Skeletal muscle tissue (tissue), 3 donors: ENCODE measurements at regions not wholly inside any gene's neighbourhood (a gene's known extent, or its start where the extent isn't known, plus 50 kb on each side); places are given as distances from the start of the nearest gene placed in this dataset.
"Not testable (repeated sequence)": the region's sequence is repeated elsewhere in the genome, so short reads cannot be mapped to it uniquely, and the experiment has no call there.

ENCODE experiments used
- H3K27ac ChIP-seq: one replicate; pipeline ENCODE4 v1.7.0; 2013; ENCODE audit warnings: mild to moderate bottlenecking, low read depth, low read length, inconsistent platforms
- H3K27me3 ChIP-seq, 3 donors: one replicate each; pipeline ENCODE4 v1.7.0; 2013; ENCODE audit warnings: low read length in 3 of 3; ENCODE audit not compliant: control insufficient read depth in 3 of 3, insufficient read depth in 3 of 3
- H3K36me3 ChIP-seq, 3 donors: one replicate each; pipeline ENCODE4 v1.7.0; 2013; ENCODE audit warnings: low read length in 3 of 3; ENCODE audit not compliant: control insufficient read depth in 3 of 3, insufficient read depth in 3 of 3
- H3K4me1 ChIP-seq, 3 donors: one replicate each; pipeline ENCODE4 v1.7.0; 2013; ENCODE audit warnings: low read length in 3 of 3, mild to moderate bottlenecking in 3 of 3; ENCODE audit not compliant: control insufficient read depth in 3 of 3, insufficient read depth in 3 of 3
- H3K4me3 ChIP-seq, 3 donors: one replicate each; pipeline ENCODE4 v1.7.0; 2013; ENCODE audit warnings: low read length in 3 of 3
- H3K9ac ChIP-seq, 3 donors: one replicate each; pipeline ENCODE4 v1.7.0; 2013; ENCODE audit warnings: low read length in 3 of 3, mild to moderate bottlenecking in 3 of 3, moderate library complexity in 2 of 3, low read depth in 1 of 3
- H3K9me3 ChIP-seq, 3 donors: one replicate each; pipeline ENCODE4 v1.7.0; 2013; ENCODE audit warnings: low read length in 3 of 3; ENCODE audit not compliant: control insufficient read depth in 3 of 3
- donor health status: Osteomylitis.

DNA sequence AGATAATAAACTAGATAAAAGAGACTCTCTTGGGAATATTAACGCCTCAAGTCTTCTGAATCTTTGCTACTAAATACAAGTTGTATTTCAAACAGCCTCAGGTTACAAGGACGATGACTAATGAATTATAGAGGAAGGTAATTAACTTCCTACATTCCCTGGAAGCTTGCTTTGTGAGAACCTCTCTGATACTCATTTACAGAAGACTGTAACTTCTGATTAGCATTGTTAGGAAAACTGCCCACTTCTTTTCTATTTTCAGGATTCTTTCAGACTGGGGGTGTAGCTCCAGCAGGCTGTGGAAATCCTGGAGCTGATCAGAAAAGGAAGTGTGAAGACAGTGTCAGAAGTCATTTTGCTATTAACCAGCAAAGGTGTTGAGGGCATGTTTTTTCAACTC, 316.7 kb upstream of the NPSR1 start:
- no peaks in the 10 kb centered on the region for H3K9me3 ChIP-seq
- no peak overlapping the region for H3K9ac ChIP-seq
- no peaks in the 10 kb centered on the region for H3K4me1 ChIP-seq
- no peaks in the 10 kb centered on the region for H3K27me3 ChIP-seq
- no peaks in the 10 kb centered on the region for H3K36me3 ChIP-seq
- no peak overlapping the region for H3K4me3 ChIP-seq
- H3K27ac ChIP-seq: no peak overlapping the region

DNA sequence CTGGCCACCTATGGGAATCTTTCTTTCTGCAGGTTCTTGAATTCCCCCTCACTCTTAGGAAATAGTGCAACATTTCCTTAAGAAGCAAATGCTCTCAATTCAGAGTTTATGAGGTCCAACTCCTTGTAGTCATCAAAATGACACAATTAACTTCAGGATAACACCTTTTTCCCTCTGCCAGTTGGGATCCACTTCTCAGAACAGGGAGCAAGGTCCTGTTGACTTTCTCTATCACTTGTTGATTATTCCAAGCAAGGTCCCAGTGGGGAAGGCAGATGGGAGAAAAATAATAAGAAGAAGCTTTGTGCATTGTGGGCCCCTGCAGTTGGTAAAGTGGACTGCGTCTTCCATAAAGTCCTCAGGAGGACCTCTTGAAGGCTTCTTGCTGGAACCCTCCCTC, 315.6 kb upstream of the NPSR1 start:
- no peaks in the 10 kb centered on the region for H3K27me3 ChIP-seq
- H3K27ac ChIP-seq: no peak overlapping the region
- H3K9ac ChIP-seq: no peak overlapping the region
- no peaks in the 10 kb centered on the region for H3K36me3 ChIP-seq
- H3K4me3 ChIP-seq: no peak overlapping the region
- no peaks in the 10 kb centered on the region for H3K9me3 ChIP-seq
- no peaks in the 10 kb centered on the region for H3K4me1 ChIP-seq

DNA sequence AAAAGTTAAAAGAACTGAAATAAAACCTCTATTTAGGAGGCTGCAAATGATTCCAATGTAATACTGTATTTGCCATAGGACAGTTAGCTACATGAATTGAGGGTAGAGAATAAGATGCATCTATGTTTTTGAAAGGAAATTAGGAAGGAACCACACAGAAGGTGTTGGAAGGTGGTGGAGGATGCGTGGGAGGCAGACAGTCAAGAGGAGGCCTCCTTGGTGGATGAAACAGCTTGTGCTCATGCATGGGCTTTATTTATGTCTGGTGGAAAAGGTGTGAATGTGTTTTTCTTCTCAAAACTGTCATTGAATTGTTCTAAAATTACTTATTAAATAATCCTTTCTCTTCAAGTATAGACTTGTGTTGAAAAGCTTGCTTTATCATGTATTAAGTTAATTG, 314.4 kb upstream of the NPSR1 start:
- H3K27ac ChIP-seq: no peak overlapping the region

DNA sequence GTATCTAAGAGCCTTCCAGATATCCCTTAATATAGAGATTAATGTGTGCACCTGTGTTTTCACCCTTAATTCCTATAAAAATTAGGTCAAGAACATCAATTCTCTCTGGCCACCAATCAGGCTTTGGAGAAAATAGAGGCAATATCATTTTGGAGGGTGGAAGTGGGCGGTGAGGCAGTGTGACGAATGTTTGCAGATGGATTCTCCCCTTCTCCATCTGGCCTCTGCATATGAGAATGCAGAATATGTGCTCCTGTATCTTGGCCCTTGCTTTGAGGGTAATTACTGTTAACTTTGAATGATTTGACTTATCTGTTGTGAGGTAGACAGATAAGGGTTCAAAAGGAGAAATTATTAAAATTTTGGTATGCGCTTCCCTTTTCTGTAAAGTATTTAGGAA, 304.0 kb upstream of the NPSR1 start:
- no peak overlapping the region for H3K27ac ChIP-seq
- no peaks in the 10 kb centered on the region for H3K4me1 ChIP-seq
- H3K4me3 ChIP-seq: no peak overlapping the region
- H3K27me3 ChIP-seq: no peaks in the 10 kb centered on the region
- no peaks in the 10 kb centered on the region for H3K36me3 ChIP-seq
- peaks cover 0 to 2% (median 0%) of the 10 kb centered on the region in 3 donors for H3K9me3 ChIP-seq
- H3K9ac ChIP-seq: no peak overlapping the region

More for the DNA sequence above, 314.4 kb upstream of the NPSR1 start:
- Histone ChIP-seq H3K9me3 (no peaks in the 10 kb centered on the region), H3K4me1 (no peaks in the 10 kb centered on the region), H3K27me3 (no peaks in the 10 kb centered on the region), H3K36me3 (no peaks in the 10 kb centered on the region), H3K9ac (no peak overlapping the region), H3K4me3 (no peak overlapping the region)

DNA sequence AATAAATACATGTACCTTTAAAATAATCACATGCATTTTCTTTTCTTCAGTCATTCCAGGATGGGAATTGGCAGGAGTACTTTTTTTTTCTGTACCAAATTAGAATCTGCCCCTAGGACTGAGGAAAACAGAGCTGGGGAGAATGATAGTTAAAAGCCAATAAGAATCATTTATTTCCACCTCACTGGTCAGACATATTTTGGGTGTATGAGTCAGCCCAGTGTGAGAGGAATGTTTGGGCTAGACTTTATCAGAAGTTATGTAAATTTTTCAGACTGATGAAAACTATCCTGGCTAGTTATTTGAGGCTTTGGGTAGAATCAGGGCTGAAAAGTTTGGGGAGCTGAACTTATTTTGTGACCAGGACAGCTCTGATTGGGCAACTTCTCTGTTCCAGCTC, 303.1 kb upstream of the NPSR1 start:
- Histone ChIP-seq H3K4me3 (no peak overlapping the region), H3K27me3 (no peaks in the 10 kb centered on the region), H3K9me3 (peaks cover 0 to 2% (median 0%) of the 10 kb centered on the region in 3 donors), H3K27ac (no peak overlapping the region), H3K36me3 (no peaks in the 10 kb centered on the region), H3K9ac (no peak overlapping the region), H3K4me1 (no peaks in the 10 kb centered on the region)

DNA sequence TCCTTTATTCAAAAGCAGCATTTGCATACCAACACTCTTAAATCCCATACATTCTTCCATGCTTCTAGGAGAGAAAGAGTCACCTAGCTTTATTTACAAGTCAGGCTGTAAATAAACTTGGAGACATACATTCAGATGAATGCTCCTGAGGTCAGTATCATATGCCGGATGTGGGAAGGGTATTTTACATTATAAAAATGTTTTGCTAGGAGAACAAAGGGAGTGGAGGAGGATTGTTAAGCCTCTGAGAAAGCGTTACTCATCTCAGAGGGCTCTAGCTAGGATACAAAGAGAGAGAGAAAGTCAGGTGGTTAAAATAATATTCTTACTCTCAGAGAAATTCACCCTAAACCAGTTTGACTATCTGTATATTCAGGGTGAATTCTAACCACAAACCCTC, 300.9 kb upstream of the NPSR1 start:
- Histone ChIP-seq H3K9ac (no peak overlapping the region), H3K27ac (no peak overlapping the region), H3K27me3 (no peaks in the 10 kb centered on the region), H3K4me1 (no peaks in the 10 kb centered on the region), H3K9me3 (peaks cover 0 to 2% (median 0%) of the 10 kb centered on the region in 3 donors), H3K36me3 (no peaks in the 10 kb centered on the region), H3K4me3 (no peak overlapping the region)

DNA sequence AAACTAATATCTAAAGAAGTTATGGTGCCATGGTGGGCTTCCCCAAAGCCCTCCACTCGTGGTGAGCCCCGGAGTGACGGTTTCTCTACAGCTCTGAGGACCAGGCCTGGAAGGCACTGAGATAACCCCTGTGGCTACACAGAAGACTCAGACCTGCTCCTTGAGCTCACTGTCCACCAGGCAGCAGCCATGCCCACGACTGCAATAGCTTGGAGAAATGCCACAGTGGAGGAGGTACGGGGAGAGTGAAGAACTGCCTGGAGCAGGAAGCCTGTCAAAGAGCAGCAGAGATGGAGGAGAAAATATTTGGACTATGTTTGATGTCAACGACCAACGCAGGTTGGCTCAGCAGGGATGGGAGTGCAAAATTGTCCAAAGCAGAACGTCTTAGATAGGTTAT, 300.1 kb upstream of the NPSR1 start:
- Histone ChIP-seq H3K4me1 (no peaks in the 10 kb centered on the region), H3K4me3 (no peak overlapping the region), H3K27me3 (no peaks in the 10 kb centered on the region), H3K36me3 (no peaks in the 10 kb centered on the region), H3K27ac (no peak overlapping the region), H3K9me3 (peaks cover 0 to 2% (median 0%) of the 10 kb centered on the region in 3 donors), H3K9ac (no peak overlapping the region)

DNA sequence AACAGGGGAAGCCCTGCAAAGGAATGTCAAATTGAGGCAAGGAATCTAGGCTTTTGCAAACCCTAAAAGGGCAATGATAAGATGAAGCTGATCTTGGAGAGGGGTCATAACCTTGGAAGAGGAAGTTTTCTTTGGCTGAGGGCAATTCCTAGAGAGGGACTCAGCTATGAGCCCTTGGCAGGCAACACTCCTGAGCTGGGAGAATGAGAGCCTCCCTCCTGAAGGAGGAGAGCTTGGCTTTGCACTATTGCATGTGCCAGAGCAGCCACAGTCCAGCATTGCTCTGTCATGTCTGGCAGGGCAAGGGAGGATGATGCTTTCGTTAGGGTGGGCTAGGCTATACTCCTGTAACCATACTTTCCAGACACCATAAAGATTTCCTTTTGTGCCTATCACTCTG, 299.4 kb upstream of the NPSR1 start:
- not testable (repeated sequence) for H3K36me3 ChIP-seq, H3K27me3 ChIP-seq, H3K4me1 ChIP-seq, H3K4me3 ChIP-seq, H3K9ac ChIP-seq, H3K9me3 ChIP-seq, H3K27ac ChIP-seq

DNA sequence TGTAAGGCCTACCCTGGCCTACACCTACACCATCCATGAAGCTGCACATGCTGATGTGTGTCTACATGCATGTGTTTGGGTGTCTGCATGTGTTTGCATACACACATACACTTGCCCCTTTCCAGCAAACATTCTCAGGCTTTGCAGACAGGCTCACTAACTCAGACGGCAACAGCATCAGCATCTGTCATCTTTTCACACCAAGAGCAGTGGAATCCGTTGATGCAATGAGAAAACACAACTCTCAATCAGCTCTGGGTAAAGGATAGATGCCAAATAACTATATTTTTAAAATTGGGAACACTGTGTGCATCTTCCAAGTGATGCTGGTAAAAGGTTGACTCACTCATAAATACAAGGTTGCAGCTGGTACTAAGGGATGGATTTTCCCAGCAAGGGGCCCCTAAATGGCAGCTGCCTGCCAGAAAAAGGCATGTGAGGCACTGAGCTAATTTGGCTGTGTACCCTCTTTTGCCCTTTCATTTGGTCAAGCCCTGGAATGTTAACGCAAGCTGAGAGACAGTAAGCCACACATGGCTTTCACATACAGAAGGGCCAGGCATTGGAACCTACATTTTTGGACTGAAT, 296.3 kb upstream of the NPSR1 start:
- Histone ChIP-seq H3K4me3 (no peak overlapping the region), H3K4me1 (no peaks in the 10 kb centered on the region), H3K27me3 (no peaks in the 10 kb centered on the region), H3K27ac (no peak overlapping the region), H3K9me3 (peaks cover 0 to 2% (median 0%) of the 10 kb centered on the region in 3 donors), H3K9ac (no peak overlapping the region), H3K36me3 (no peaks in the 10 kb centered on the region)

DNA sequence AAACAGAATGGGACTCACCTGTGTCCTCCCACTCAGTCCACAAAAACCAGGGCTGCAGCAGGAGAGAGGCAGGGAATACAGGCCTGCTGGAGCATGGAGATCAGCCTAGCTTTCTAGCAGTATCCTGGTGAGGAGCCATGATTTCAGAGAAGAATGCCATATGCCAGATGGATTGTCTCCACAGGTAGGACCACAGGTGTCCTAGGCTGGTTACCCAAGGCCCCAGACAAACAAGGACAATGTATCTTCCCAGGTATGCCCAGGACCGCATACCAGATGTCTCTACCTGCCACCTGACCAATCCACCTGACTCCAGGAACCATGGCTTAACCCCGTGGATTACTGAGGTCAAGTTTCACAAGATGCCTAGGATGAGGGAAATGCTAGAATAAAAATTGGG, 295.4 kb upstream of the NPSR1 start:
- Histone ChIP-seq H3K4me3 (no peak overlapping the region), H3K27me3 (no peaks in the 10 kb centered on the region), H3K4me1 (no peaks in the 10 kb centered on the region), H3K36me3 (no peaks in the 10 kb centered on the region), H3K9ac (no peak overlapping the region), H3K27ac (no peak overlapping the region), H3K9me3 (peaks cover 0 to 2% (median 0%) of the 10 kb centered on the region in 3 donors)

DNA sequence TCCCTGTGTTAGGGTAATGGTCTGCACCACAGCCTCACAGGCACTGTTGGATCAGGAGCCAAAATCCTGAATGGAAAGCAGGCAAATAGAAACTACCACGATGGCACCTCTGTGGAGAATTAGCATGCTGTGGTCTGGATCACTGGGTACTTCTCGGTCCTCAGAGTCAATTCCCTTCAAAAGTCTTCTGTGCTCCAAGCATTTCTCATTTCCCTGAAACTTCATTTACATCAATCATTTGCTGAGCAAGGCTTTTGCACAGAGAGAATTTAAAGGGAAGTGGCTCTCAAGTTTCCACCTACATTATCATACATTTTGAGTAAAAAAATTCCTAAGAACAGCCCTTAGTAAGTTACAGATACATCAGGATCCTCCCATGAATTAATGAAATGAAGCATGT, 293.9 kb upstream of the NPSR1 start:
- H3K9me3 ChIP-seq: no peaks in the 10 kb centered on the region
- no peak overlapping the region for H3K9ac ChIP-seq
- H3K4me3 ChIP-seq: no peak overlapping the region
- no peaks in the 10 kb centered on the region for H3K36me3 ChIP-seq
- no peaks in the 10 kb centered on the region for H3K27me3 ChIP-seq
- no peak overlapping the region for H3K27ac ChIP-seq
- H3K4me1 ChIP-seq: no peaks in the 10 kb centered on the region
